Neural progenitor cell (in vitro differentiated cells): ENCODE measurements at regions not wholly inside any gene's neighbourhood (a gene's known extent, or its start where the extent isn't known, plus 50 kb on each side); places are given as distances from the start of the nearest gene placed in this dataset.

Experiments used
- DNase-seq: peaks from one replicate; pipeline ENCODE4 v3.0.0-alpha.2; 2016; ENCODE audit warnings: low spot score
- H2AFZ ChIP-seq: fragments of 200-600 bp; sonication (generic); replicated peaks from 2 replicates; pipeline ENCODE4 v1.6.1; 2016; ENCODE audit warnings: antibody characterized with exemption
- H3F3A ChIP-seq: fragments of 200-600 bp; sonication (generic); 2 replicates; pipeline ENCODE4 v1.6.1; 2016; ENCODE audit warnings: antibody characterized with exemption, low read depth
- H3K27ac ChIP-seq: fragments of 200-600 bp; sonication (generic); 2 replicates; pipeline ENCODE4 v1.5.1; 2016; ENCODE audit warnings: mild to moderate bottlenecking
- H3K27me3 ChIP-seq: fragments of 200-600 bp; sonication (generic); 2 replicates; pipeline ENCODE4 v1.6.1; 2016; ENCODE audit warnings: mild to moderate bottlenecking, moderate library complexity
- H3K36me3 ChIP-seq: fragments of 200-600 bp; sonication (generic); 2 replicates; pipeline ENCODE4 v1.5.1; 2016
- H3K4me1 ChIP-seq: fragments of 200-600 bp; sonication (generic); 2 replicates; pipeline ENCODE4 v1.6.1; 2016; ENCODE audit warnings: mixed run types
- H3K4me2 ChIP-seq: fragments of 200-600 bp; sonication (generic); 2 replicates; pipeline ENCODE4 v1.6.1; 2016
- H3K4me3 ChIP-seq: fragments of 200-600 bp; sonication (generic); 2 replicates; pipeline ENCODE4 v1.5.1; 2016
- H3K79me2 ChIP-seq: fragments of 200-600 bp; sonication (generic); 2 replicates; pipeline ENCODE4 v1.6.1; 2016; ENCODE audit warnings: low read depth
- H3K9ac ChIP-seq: fragments of 200-600 bp; sonication (generic); 2 replicates; pipeline ENCODE4 v1.6.1; 2016
- H3K9me3 ChIP-seq: fragments of 200-600 bp; sonication (generic); 2 replicates; pipeline ENCODE4 v1.5.1; 2016; ENCODE audit warnings: low read depth
- H4K20me1 ChIP-seq: fragments of 200-600 bp; sonication (generic); 2 replicates; pipeline ENCODE4 v1.6.1; 2016; ENCODE audit warnings: low read depth
- H3K27ac Mint-ChIP-seq: 3 replicates; pipeline ENCODE4 v1.8.0; 2021; ENCODE audit warnings: mixed read lengths
- H3K27me3 Mint-ChIP-seq: 2 replicates; pipeline ENCODE4 v1.8.0; 2022; ENCODE audit warnings: low read depth, mild to moderate bottlenecking, inconsistent platforms, moderate library complexity, mixed read lengths; ENCODE audit not compliant: insufficient read depth
- H3K36me3 Mint-ChIP-seq: 3 replicates; pipeline ENCODE4 v1.8.0; 2021; ENCODE audit warnings: mixed read lengths
- H3K4me1 Mint-ChIP-seq: 3 replicates; pipeline ENCODE4 v1.8.0; 2021; ENCODE audit warnings: mixed read lengths
- H3K4me3 Mint-ChIP-seq: 3 replicates; pipeline ENCODE4 v1.8.0; 2021; ENCODE audit warnings: mild to moderate bottlenecking, moderate library complexity, mixed read lengths
- H3K9me3 Mint-ChIP-seq: 3 replicates; pipeline ENCODE4 v1.8.0; 2020; ENCODE audit warnings: mixed read lengths
- EZH2 ChIP-seq: fragments of 200-600 bp; sonication (generic); IDR thresholded peaks from 2 replicates; pipeline ENCODE4 v1.6.1; 2017; ENCODE audit warnings: antibody characterized with exemption, mild to moderate bottlenecking, moderate library complexity
- EZH2phosphoT487 ChIP-seq: fragments of 200-600 bp; sonication (generic); IDR thresholded peaks from 2 replicates; pipeline ENCODE4 v1.6.1; 2017; ENCODE audit warnings: antibody characterized with exemption
- TF ChIP-seq, protein P1 (sequence below): fragments of 200-600 bp; sonication (generic); IDR thresholded peaks from 2 replicates; pipeline ENCODE4 v1.5.1; 2017; ENCODE audit warnings: antibody characterized with exemption, mild to moderate bottlenecking

DNA sequence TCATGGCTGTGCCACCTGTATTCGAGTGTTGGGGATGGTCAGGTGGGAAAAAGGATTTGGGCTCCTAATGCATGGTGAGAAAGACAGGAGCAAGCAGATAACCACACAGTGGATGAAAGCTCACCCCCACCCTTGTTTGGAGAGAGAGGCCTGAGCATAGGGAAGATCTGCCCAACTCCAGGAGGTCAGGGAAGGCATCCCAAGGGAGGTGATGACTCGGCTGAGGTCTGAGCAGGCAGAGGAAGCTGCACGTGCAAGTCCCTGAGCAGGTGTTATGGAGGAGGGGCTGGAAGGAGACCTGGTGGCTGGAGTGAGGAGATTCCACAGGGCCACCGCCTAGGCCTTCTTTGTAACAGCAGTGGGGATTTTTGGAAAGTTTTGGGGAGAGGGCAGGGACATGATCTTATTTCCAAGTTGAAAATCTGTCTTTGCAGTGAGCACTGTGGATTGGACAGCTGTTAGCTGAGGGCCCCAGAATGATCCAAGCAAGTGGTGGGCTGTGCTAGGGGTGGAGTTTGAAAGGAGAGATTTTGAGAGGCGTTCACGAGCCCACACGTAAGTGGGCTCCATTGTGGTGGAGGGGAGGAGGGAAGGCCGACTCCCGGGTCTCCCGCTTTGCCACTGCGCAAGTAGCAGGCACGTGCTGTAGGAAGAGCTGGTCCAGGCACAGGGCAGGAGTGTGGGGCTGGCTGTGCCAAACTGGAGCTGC lies 228.5 kb downstream of the GLI2 start:
- Histone ChIP-seq H3K9me3 (no peaks in the 10 kb centered on the region), H2AFZ (no peak overlapping the region), H3K27me3 (no peaks in the 10 kb centered on the region), H3K79me2 (no peaks in the 10 kb centered on the region), H3K9ac (no peak overlapping the region), H3F3A (no peaks in the 10 kb centered on the region), H3K4me1 (no peaks in the 10 kb centered on the region), H3K4me2 (no peak overlapping the region), H3K4me3 (no peak overlapping the region), H3K36me3 (no peaks in the 10 kb centered on the region), H3K27ac (no peak overlapping the region), H4K20me1 (peaks cover 24% of the 10 kb centered on the region)
- Mint-ChIP-seq H3K4me1 (peaks cover 14% of the 10 kb centered on the region), H3K4me3 (no peak overlapping the region), H3K27me3 (peaks cover 2% of the 10 kb centered on the region), H3K27ac (no peak overlapping the region), H3K36me3 (peaks cover 23% of the 10 kb centered on the region), H3K9me3 (no peaks in the 10 kb centered on the region)
- TF ChIP-seq EZH2 = no peak
- TF ChIP-seq EZH2phosphoT487 = no peak
- TF ChIP-seq, protein P1, sequence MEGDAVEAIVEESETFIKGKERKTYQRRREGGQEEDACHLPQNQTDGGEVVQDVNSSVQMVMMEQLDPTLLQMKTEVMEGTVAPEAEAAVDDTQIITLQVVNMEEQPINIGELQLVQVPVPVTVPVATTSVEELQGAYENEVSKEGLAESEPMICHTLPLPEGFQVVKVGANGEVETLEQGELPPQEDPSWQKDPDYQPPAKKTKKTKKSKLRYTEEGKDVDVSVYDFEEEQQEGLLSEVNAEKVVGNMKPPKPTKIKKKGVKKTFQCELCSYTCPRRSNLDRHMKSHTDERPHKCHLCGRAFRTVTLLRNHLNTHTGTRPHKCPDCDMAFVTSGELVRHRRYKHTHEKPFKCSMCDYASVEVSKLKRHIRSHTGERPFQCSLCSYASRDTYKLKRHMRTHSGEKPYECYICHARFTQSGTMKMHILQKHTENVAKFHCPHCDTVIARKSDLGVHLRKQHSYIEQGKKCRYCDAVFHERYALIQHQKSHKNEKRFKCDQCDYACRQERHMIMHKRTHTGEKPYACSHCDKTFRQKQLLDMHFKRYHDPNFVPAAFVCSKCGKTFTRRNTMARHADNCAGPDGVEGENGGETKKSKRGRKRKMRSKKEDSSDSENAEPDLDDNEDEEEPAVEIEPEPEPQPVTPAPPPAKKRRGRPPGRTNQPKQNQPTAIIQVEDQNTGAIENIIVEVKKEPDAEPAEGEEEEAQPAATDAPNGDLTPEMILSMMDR = no peak
- no peak for DNase-seq

DNA sequence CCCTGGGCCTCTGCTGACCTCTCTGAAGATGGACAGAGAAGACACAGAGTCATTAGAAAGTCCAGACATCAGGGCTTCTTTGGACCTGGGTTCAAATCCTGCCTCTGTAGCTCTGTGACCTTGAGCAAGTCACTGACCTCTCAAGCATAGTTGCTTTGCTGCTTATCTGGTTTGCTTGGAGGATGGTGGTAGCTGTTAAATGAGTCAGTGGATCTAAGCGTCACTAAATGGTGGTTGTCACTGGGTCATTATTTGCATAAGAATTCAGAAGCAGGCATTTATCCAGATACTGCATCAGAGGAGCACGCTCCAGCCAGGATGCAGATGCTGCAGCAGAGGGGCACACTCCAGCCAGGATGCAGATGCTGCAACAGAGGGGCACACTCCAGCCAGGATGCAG lies 229.2 kb downstream of the GLI2 start:
- no peak overlapping the region for H3K27ac ChIP-seq
- H3K9me3 Mint-ChIP-seq = no peaks in the 10 kb centered on the region

DNA sequence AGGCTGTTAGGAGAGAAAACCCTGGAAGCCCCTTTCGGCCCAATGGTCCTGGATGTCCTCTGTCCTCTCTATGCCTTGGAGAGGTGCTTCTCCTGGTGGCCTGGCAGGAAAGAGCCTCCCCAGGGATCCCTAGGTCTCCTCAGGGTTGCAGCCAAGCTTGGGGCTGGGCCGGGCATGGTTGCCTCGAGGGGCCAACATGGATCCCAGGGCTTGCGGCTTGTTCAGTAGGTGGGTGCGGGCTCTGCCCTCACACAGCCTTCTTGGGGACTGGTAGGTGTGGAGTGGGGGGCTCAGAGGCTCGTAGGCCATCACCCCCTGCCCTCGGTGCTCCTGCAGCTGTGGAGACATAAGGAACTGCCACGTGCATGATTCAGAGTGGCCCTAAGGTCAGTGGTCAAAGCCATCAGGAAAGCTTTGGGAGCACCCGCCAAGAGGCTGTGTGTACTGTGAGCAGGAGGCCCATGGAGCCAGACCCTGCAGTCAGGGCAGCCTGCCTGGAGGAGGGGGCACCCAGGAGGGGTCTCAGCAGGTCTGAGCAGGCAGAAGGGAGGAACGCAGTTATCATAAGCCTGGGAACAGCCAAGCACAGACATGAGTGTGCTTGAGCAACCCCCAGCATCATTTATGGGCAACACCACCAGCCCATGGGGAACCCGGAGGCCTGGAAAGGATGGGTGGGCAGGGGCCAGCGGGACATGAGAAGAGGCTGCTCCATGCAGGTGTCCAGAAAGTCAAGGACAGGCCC lies 231.0 kb downstream of the GLI2 start:
- no peaks in the 10 kb centered on the region for H3K4me1 ChIP-seq
- H3K27me3 Mint-ChIP-seq = peaks cover 2% of the 10 kb centered on the region
- no peak overlapping the region for H3K4me3 ChIP-seq
- H3K9me3 ChIP-seq = no peaks in the 10 kb centered on the region
- no peaks in the 10 kb centered on the region for H3K79me2 ChIP-seq
- H4K20me1 ChIP-seq = peaks cover 21% of the 10 kb centered on the region
- H3K4me1 Mint-ChIP-seq = peaks cover 10% of the 10 kb centered on the region
- H3K36me3 ChIP-seq = no peaks in the 10 kb centered on the region
- H2AFZ ChIP-seq = no peak overlapping the region
- H3K4me3 Mint-ChIP-seq = no peak overlapping the region
- DNase-seq = no peak
- no peak overlapping the region for H3K9ac ChIP-seq
- no peak overlapping the region for H3K27ac ChIP-seq
- TF ChIP-seq EZH2 (no peak), EZH2phosphoT487 (no peak)
- TF ChIP-seq, protein P1 = no peak
- no peaks in the 10 kb centered on the region for H3K9me3 Mint-ChIP-seq
- peaks cover 30% of the 10 kb centered on the region for H3K36me3 Mint-ChIP-seq
- H3F3A ChIP-seq = no peaks in the 10 kb centered on the region
- H3K27me3 ChIP-seq = no peaks in the 10 kb centered on the region
- H3K4me2 ChIP-seq = no peak overlapping the region
- H3K27ac Mint-ChIP-seq = peak overlapping the region; percentile 37

More for the DNA sequence above, 229.2 kb downstream of the GLI2 start:
- H3K27me3 ChIP-seq = no peaks in the 10 kb centered on the region
- H3K9ac ChIP-seq = no peak overlapping the region
- Mint-ChIP-seq H3K4me1 (peaks cover 14% of the 10 kb centered on the region), H3K27me3 (peaks cover 2% of the 10 kb centered on the region), H3K4me3 (no peak overlapping the region), H3K27ac (no peak overlapping the region), H3K36me3 (peaks cover 25% of the 10 kb centered on the region)
- peaks cover 24% of the 10 kb centered on the region for H4K20me1 ChIP-seq
- TF ChIP-seq EZH2 (no peak), EZH2phosphoT487 (no peak)
- TF ChIP-seq, protein P1 = no peak
- no peak for DNase-seq
- no peaks in the 10 kb centered on the region for H3K4me1 ChIP-seq
- no peak overlapping the region for H2AFZ ChIP-seq
- H3K79me2 ChIP-seq = no peaks in the 10 kb centered on the region
- H3K36me3 ChIP-seq = no peaks in the 10 kb centered on the region
- H3K4me3 ChIP-seq = no peak overlapping the region
- H3K9me3 ChIP-seq = no peaks in the 10 kb centered on the region
- H3F3A ChIP-seq = no peaks in the 10 kb centered on the region
- H3K4me2 ChIP-seq = no peak overlapping the region
